T follicular helper cell (primary cell): ENCODE measurements at regions not wholly inside any gene's neighbourhood (a gene's known extent, or its start where the extent isn't known, plus 50 kb on each side); places are given as distances from the start of the nearest gene placed in this dataset.

ENCODE experiments used
- DNase-seq: peaks from one replicate; pipeline ENCODE4 v3.0.0-alpha.2; 2020; ENCODE audit warnings: low read depth

DNA sequence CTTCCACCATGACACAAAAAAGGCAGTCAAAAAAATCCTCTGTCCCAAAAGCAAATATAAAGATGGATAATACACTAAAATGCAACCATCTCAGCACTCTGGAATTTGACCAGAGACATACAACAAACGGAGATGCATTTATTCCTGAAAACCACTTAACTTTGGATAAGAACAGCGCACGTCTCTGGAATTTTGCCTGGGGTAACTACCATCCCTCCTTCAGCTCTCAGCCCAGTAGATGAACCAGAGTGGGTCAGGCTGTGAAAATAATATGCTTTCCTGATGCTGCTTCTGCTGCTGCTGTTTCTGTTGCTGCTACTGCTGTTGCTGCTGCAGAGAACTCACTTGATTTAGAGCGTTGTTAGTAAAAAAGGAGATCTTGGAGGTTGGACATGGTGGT lies 133.8 kb upstream of the ACVR2A start:
- no peak for DNase-seq

DNA sequence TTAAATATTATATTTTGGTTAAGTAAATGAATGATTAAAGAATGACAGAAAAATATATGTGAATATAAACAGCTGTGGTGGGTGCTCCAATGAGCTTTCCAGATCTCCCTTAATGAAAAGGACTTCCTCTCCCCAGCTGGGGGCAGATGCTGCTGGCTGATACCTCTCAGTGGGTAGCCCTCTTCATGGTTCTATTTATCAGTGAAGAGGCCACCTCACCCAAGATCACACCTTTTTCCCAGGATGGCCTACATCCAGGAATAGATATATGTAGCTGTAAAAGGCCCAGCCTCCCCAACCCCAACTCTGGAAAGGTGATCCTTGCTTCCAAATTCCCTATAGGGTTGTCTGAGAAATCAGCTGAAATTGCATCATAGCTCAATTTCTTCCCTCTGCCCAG lies 135.2 kb upstream of the ACVR2A start:
- DNase-seq: no peak

DNA sequence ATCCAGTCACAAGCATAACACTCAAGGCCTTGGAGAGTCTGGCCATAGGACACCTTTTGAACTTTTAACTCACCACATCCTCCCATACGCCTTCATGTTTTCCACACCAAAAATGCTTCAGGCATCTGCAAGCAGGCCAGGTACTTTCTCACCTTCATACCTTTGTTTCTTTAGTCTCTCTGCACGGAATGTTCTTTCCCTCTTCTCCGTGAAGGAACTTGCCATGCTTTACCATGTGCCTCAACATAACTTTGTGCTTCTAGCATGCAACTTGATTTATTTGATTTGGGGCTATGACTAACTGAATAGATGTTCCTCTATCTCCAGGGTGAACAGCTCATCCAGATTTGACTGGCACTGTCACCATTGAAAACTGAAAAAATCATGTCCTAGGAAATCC lies 141.7 kb upstream of the ACVR2A start:
- DNase-seq: no peak

DNA sequence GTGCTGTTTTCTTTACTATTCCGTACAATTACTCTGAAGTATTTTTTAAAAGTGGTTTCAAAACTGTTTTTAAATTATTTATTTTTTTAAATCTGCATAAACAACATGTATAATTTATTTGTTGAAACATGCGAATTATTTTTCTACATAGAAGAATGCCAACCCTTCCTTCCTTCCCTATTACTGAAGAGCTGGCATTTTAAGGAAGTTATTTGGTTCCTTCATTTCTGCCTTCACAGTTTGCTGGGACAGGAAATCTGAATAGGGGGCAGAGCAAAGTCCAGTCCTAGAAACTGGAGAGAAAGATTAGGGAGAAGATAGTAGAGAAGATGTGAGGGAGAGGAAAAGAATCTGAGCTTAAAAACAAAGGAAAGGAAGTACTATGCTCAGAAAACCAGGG lies 146.7 kb upstream of the ACVR2A start:
- DNase-seq: no peak

DNA sequence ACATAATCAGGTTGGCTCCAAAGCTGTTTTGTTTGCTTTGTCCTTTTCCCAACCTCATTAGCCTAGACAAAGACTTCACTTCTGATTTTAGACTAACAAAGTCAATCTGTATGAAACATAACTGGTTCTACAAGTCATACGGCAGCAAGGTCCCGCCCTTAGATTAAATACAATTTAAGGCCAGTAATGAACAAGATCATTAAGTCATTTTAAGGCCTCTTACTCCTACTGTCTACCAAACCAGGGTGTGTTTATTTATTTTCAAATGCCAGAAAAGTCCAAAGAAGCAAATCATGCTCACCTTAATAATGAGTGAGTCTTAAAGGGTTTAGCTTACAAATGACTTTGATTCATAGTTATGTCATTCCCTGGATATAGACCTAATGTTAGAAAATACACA lies 148.4 kb upstream of the ACVR2A start:
- no peak for DNase-seq

DNA sequence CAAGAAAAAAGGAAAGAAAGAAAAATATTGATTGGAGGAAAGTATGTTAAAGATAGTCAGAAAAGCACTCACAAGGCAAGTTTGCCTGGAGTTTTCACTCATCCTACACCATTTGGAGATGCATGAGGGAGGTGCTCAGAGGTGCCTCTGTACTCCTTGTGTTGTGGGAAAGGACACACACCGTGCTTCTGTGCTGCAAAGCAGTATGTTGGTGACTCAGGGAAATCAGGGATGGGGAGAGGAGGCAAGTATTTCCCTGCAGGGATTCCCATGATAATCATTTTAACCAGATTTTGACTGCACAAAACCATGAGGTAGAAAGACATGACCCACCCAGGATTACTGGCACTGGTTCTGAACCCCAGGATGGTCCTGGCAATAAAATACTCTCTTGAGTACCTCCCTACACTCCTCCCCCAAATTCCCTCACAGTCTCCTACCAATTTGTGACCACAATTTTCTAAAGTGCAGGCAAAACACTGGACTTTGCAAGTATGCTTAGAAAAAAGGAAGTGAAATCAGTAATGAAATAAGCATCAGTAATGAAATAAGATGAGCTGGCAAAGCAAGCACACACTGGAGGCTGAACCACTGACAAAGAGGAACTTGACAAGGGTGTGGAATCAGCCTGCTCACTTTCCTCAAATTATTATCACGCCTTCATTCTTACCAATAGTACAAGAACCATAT lies 155.5 kb upstream of the ACVR2A start:
- DNase-seq: no peak

DNA sequence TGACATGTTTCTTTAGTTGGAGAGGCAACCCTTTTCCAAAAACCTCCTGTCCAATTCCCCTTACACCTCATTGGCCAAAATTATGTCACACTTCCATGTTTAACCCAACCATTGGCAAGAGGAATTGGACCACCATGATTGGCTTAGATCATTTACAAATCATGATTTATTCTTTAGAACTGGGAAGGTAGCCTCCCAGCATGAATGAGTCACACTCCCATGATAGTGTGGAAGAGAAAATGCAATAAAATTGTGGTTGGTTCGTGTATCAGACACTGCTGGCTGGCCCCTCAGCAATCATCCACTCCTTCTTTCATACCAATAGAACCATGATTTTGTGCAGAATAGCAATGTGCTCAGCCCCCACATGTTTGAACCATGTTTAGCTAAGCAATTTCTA lies 156.6 kb upstream of the ACVR2A start:
- DNase-seq: no peak

DNA sequence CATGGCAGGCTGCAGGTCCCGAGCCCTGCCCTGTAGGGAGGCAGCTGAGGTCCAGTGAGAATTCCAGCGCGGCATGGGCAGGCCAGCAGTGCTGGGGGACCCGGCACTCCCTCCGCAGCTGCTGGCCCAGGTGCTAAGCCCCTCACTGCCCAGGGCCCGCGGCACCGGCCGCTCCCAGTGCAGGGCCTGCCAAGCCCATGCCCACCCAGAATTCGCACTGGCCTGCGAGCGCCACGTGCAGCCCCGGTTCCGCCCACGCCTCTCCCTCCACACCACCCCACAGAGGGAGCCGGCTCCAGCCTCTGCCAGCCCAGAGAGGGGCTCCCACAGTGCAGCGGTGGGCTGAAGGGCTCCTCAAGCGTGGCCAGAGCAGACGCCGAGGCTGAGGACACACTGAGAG lies 158.5 kb upstream of the ACVR2A start:
- no peak for DNase-seq

DNA sequence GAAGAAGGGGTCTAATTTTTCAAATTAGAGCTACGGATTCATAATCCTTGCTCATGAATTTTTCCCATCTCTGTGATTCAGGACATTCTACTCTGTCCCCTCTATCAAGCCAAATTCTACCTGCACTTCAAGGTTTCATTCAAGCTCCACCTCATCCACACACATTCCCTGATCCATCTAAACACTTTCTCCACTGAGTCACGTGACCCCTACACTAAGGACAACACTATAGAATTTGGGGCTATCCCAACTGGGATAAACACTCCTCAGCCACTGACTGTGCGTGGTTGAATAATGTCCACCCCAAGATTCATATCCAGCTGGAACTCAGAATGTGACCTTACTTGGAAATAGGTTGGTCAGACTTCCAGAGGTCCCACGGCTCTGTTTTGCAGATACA lies 159.9 kb upstream of the ACVR2A start:
- DNase-seq: no peak

DNA sequence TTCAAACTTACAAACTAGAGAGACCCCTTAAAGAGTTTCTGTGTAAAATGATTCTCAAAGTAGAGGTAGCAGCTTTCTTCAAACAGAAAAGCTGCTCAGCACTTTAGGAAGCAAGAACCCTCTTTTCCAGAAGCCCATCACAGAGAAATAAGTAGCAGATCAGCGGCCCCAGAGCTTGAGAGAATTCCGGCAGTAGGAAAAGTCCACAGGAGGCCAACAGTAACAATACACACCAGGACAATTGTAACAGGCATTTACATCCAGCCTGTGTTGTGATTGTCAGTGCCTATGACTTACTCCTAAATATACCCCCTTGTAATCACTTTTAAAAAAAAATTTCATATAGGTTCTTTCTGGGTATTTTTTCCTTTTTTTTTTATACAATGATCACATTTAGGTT lies 161.4 kb upstream of the ACVR2A start:
- DNase-seq: no peak

DNA sequence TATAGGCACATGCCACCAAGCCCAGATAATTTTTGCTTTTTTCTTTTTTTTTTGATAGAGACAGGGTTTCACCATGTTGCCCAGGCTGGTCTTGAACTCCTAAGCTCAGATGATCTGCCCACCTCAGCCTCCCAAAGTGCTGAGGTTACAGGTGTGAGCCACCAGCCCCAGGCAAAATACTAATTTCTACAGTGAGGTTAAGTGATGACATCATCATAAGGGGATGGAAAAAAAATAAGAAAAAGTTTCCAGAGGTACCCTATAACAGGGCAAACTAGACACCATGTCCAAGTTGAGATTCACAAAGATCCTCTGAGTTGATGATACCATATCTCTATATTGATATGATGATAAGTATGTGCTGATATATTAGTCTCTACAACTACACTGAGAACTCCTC lies 163.7 kb upstream of the ACVR2A start:
- DNase-seq: no peak

DNA sequence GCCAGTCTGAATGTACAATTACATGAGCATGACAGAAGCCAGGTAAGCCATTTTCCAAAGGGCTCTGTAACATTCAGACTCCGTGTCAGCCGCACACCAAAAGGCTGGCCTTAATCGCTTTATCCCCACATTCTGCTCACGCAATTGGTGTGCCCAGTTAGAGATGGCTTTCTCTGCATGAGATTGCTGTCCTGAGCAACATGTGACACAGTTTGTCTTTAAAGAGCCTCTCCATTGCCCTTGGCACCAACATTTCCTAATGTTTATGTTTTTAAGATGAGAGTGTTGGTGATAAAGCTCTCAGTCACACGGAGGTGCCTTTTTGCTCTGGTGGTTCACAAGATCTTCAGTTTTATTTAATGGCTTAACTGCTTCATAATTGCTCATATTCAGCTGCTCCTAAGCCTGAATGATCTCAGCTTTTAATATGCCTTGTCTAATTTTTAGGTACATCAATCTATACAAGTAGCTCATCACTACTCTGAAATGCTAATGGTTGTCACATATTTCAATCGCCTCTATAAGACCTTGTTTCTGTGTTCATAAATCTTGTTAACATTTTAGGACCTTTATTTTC lies 164.8 kb upstream of the ACVR2A start:
- no peak for DNase-seq

DNA sequence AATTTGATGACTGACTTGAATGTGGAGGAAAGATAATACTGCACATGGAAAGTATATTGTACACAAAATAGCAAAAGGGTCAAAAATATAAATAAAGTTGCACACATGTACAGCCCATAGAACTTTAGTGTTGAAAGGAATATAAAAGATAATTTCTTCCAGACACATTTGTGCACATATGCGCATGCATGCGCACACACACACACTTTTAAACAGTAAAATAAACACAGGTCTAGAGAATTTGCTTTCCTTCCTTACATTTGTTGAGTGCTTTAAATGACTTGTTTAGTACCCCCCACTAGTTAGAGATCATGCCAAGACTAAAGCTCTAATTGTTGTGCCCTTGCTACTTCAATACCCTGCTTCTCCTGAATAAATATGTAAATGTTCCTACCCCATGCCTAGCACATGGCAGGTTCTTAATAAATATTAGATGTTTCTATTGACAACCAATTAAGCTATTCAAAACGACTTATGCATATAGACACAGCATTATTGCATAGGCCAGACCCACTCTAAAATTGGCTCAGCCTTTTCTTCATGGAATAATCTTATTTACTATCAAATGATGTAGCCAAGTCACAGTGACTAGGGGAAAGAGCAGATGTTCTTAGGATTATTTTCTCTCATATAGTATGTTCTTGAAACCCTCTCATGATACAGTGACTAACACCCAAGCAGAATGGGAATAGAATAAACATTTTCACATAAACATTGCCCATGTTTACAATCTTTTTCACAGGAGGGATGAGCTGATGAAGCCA lies 165.5 kb upstream of the ACVR2A start:
- DNase-seq: no peak

DNA sequence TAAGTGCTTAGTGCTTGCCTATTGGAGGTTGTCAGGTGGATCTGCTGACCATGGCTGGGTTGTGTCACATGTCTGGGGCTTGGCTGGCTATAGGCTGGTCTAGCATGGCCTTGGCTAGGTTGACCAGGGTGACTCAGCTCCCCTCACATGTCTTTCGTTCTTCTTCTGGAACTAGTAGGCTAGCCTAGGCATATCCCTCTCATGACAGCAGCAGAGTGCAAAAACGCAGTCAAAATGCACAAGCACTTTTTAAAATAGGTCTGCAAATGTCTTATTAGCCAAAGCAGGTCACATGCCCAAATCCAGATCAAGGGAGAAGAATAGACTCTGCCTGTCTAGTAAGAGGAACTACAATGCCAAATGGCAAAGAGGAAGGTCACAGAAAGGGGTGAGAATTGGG lies 179.7 kb upstream of the ACVR2A start:
- DNase-seq: no peak

DNA sequence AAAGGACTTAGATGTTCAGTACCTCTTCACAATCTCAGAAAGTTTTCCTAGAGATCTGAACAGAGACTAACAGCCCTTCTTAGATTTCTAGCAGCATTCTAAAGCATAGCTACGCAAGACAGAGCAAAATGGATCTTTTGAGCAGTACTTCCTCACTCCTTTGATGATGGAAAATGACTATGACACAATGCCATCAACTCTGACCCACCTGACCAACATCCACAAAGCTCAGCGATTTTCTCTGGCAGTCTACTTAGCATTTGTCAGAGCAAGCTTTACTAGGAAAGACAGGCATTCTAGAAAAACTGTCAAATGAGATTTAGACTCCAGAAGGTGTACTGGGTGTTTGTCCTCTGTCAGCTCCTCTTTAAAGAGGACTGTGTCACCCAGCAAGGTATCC lies 180.9 kb upstream of the ACVR2A start:
- DNase-seq: no peak

DNA sequence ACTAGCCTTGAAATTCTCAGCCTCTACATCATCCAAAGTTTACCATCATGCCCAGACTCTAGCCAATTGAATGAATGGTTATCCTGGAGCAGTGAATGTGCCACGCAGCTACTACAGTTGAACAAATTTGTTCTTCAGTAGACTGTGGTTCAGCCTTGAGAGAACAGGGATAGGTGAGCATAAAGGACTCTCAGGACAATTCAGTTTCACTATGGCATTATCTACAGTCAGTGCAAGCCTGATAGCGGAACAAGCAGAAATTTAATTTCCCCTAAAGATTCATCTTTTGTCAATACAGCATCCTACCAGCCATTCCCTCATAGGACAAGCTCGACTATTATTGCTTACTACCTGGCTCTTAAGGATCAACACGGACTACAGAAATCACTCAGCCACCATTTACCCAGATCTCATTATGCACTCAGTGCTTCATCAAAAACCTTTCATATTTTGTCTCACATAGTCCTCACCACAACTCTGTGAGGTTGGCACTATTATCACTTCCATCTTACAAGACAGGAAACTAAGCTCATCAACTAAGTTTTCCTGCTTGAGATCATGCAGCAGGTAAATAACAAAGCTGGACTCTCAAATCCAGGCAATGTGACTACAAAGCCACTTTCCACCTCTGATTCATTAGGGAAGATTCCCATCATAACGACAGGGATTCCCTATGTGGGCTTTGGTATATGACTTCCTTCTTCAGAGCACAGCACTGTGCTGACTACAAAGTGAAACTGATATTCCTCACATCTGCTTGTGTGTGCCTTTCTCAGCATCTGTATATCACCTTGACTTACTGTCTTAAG lies 181.5 kb upstream of the ACVR2A start:
- DNase-seq: no peak

DNA sequence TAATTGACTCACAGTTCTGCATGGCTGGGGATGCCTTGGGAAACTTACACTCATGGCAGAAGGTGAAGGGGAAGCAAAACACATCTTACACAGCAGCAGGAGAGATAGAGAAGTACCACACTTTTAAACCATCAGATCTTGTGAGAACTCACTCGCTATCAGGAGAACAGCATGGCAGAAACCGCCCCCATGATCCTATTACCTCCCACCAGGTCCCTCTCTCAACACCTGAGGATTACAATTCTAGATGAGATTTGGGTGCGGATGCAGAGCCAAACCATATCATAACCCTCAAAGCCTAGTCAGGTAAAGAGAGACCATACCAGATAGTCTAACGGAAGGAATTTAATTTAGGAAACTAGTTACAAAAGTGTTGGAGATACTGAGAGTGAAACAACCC lies 182.6 kb upstream of the ACVR2A start:
- no peak for DNase-seq

DNA sequence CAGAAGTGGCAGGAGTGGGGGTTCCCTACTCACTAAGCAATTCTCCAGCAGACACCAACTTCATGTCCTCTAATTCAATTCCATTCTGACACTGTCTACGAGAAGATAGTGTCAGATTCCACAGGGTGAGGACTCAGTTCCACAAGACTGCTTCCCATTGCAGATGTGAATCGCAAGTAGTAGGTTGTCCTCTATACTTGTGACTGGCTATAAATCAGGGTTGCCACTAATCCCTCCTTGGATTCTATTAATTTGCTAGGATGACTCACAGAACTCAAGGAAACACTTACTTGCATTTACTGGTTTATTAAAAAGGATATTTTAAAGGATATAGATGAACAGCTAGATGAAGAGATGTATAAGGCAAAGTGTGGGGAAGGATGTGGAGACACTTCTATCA lies 184.1 kb upstream of the ACVR2A start:
- no peak for DNase-seq

DNA sequence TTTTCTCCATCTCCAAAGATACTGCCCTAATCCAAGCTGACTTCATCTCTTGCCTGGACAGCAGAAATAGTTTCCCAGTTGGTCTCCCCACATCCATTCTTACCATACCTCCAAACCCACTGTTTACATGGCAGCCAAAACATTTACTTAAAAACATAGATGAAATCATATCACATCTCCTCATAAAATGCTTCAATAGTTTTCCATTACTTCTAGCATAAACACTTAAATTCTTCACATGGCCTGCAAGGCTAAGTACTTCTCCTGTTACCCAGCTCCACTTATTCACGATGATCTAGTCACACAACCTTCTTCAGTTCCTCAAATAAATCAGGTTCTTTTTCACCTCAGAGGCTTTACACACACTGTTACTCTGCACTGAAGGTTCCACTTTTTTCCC lies 185.8 kb upstream of the ACVR2A start:
- no peak for DNase-seq

DNA sequence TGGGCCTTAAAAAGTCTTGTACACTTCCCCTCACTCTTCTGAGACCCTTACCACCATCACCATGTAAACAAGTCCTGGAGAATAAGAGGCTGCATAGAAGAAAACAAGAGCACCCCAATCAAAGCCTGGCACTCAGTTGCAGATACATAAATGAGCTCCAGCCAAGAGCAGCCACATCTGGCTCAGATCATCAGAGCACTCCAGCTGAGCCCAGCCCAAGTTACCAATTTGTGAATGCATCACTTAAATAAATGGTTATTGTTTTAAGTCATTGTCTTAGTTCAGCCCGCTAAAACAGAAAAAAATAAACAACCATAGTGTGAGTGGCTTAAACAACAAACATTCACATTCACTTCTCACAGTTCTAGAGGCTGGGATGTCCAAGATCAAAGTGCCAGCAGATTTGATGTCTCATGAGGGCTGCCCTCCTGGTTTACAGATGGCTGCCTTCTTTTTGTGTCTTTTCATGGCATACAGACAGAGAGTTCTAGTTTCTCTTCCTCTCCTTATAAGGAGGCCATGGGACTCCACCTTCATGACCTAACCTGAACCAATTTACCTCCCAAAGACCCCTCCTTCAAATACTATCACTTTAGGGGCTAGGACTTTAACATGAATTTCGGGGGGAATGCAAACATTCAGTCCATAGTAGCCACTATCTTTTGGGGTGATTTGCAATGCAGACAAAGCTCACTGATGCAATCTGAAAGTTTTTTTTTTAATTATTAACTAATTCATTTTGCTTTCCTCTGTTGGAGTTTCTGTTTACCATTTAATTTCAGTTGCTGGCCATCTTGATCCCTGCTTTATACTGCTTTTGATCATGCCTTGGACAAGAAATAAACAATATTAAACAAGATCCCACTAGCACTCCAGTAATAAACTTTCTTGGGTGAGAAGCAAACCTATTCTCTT lies 187.5 kb upstream of the ACVR2A start:
- DNase-seq: no peak

DNA sequence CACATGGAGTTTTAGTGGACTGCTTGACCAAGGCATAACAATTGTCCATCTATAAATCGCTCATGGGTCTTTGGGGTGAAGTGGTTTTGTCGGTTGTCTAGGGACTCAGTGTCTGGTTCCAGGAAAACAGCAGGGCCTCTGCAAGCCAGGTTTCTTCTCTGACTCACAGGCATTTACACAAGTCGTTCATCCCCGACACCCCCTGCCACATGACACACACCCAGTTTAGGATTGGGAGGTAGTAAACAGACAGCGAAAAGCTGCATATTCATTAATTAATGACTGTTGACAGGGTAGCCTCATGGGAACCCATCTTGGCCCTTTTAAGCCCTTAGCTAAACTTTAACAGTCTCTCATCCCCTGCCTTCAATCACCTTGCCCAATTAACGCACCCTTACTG lies 194.8 kb upstream of the ACVR2A start:
- no peak for DNase-seq

DNA sequence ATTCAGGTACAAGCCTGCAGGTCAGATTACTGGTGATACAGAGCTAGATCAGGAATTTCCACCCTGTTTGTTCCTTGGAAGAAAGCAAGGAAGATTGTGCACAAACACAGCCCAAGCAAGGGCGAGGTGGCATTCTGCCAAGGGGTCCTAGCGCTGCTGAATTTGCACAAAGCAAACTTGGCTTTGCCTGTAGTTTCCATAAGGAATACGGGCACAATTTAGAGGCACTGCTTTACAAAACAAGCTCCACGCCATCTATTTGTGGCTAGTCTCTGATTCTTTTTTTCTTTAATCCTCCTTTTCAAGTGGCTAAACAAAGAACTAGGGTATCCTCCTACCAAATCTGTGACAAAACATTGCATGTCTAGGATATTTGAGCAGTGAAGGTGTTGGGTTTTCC lies 195.5 kb upstream of the ACVR2A start:
- DNase-seq: no peak
